WTC11 (cell line): ENCODE measurements at regions not wholly inside any gene's neighbourhood (a gene's known extent, or its start where the extent isn't known, plus 50 kb on each side); places are given as distances from the start of the nearest gene placed in this dataset.

ENCODE experiments used
- ATAC-seq: fragments of 200-7000 bp; cut with Tn5 transposase; 2 replicates; pipeline ENCODE4 v1.10.0; 2021; ENCODE audit warnings: mild to moderate bottlenecking, moderate library complexity
- CTCF ChIA-PET: fragments of 300-600 bp; sonication (Branson Sonifier 250); formaldehyde crosslinking; loops from one replicate; lab custom pipeline; 2021; ENCODE audit warnings: antibody characterized with exemption; lab: Charles Lee
- POLR2A ChIA-PET: fragments of 350-600 bp; sonication (Branson Sonifier 250); formaldehyde crosslinking; loops from one replicate; lab custom pipeline; 2021; ENCODE audit warnings: antibody characterized with exemption; lab: Charles Lee
- DNase-seq: peaks from one replicate; pipeline ENCODE4 v3.0.0; 2021; ENCODE audit warnings: low spot score
- H3K27ac Mint-ChIP-seq: 2 replicates; pipeline ENCODE4 v1.8.0; 2021; ENCODE audit warnings: mixed read lengths
- H3K27me3 Mint-ChIP-seq: 2 replicates; pipeline ENCODE4 v1.8.0; 2021; ENCODE audit warnings: low read depth, mild to moderate bottlenecking, moderate library complexity, mixed read lengths
- H3K36me3 Mint-ChIP-seq: 2 replicates; pipeline ENCODE4 v1.8.0; 2021; ENCODE audit warnings: mixed read lengths
- H3K4me1 Mint-ChIP-seq: 2 replicates; pipeline ENCODE4 v1.8.0; 2022; ENCODE audit warnings: mixed read lengths
- H3K4me3 Mint-ChIP-seq: 2 replicates; pipeline ENCODE4 v1.8.0; 2021; ENCODE audit warnings: mild to moderate bottlenecking, moderate library complexity, mixed read lengths
- H3K9me3 Mint-ChIP-seq: 2 replicates; pipeline ENCODE4 v1.8.0; 2021; ENCODE audit warnings: mixed read lengths
- AFF4 ChIP-seq: sonication (generic); formaldehyde crosslinking; IDR thresholded peaks from 2 replicates; pipeline ENCODE4 v1.8.1; 2023; ENCODE audit warnings: mild to moderate bottlenecking, missing genetic modification reagents, borderline replicate concordance
- CTCF ChIP-seq: fragments of 200-600 bp; IDR thresholded peaks from 2 replicates; pipeline ENCODE4 v1.8.0; 2022; ENCODE audit warnings: antibody characterized with exemption
- ERG ChIP-seq: fragments of 250-450 bp; sonication (Bioruptor Pico); IDR thresholded peaks from 2 replicates; pipeline ENCODE4 v1.8.0; 2021; ENCODE audit warnings: mild to moderate bottlenecking
- FOXK1 ChIP-seq: sonication (generic); formaldehyde crosslinking; IDR thresholded peaks from 2 replicates; pipeline ENCODE4 v1.8.0; 2022; ENCODE audit warnings: mild to moderate bottlenecking, moderate library complexity, missing genetic modification reagents
- FOXP4 ChIP-seq: sonication (generic); formaldehyde crosslinking; IDR thresholded peaks from 2 replicates; pipeline ENCODE4 v1.8.0; 2022; ENCODE audit warnings: mild to moderate bottlenecking, missing genetic modification reagents
- GRHL2 ChIP-seq: fragments of 250-450 bp; sonication (Bioruptor Pico); IDR thresholded peaks from 2 replicates; pipeline ENCODE4 v1.8.0; 2022; ENCODE audit warnings: mild to moderate bottlenecking, moderate library complexity; ENCODE audit not compliant: insufficient replicate concordance, severe bottlenecking
- MXD4 ChIP-seq: fragments of 250-450 bp; sonication (Bioruptor Pico); IDR thresholded peaks from 2 replicates; pipeline ENCODE4 v1.8.0; 2021; ENCODE audit warnings: mild to moderate bottlenecking, moderate library complexity, borderline replicate concordance
- MYBL2 ChIP-seq: sonication (generic); formaldehyde crosslinking; IDR thresholded peaks from 2 replicates; pipeline ENCODE4 v1.8.1; 2023; ENCODE audit warnings: mild to moderate bottlenecking, moderate library complexity, missing genetic modification reagents
- NR1H2 ChIP-seq: sonication (generic); formaldehyde crosslinking; IDR thresholded peaks from 2 replicates; pipeline ENCODE4 v1.9.0; 2021; ENCODE audit warnings: mild to moderate bottlenecking, moderate library complexity, missing genetic modification reagents
- PRRX2 ChIP-seq: fragments of 250-450 bp; sonication (Bioruptor Pico); IDR thresholded peaks from 2 replicates; pipeline ENCODE4 v1.8.0; 2021; ENCODE audit warnings: mild to moderate bottlenecking
- TEAD4 ChIP-seq: sonication (generic); formaldehyde crosslinking; IDR thresholded peaks from 2 replicates; pipeline ENCODE4 v1.8.0; 2022; ENCODE audit warnings: mild to moderate bottlenecking, missing genetic modification reagents
- ZBTB43 ChIP-seq: sonication (generic); formaldehyde crosslinking; IDR thresholded peaks from 2 replicates; pipeline ENCODE4 v1.8.1; 2023; ENCODE audit warnings: mild to moderate bottlenecking, missing genetic modification reagents
- ZMAT4 ChIP-seq: fragments of 250-450 bp; sonication (Bioruptor Pico); IDR thresholded peaks from 2 replicates; pipeline ENCODE4 v1.9.0; 2021; ENCODE audit warnings: mild to moderate bottlenecking
- ZNF121 ChIP-seq: sonication (generic); formaldehyde crosslinking; IDR thresholded peaks from 2 replicates; pipeline ENCODE4 v1.8.0; 2023; ENCODE audit warnings: missing genetic modification reagents
- ZNF317 ChIP-seq: sonication (generic); formaldehyde crosslinking; IDR thresholded peaks from 2 replicates; pipeline ENCODE4 v1.8.1; 2023; ENCODE audit warnings: low read depth, mild to moderate bottlenecking, moderate library complexity, missing genetic modification reagents, borderline replicate concordance
- ZSCAN18 ChIP-seq: fragments of 250-450 bp; sonication (Bioruptor Pico); IDR thresholded peaks from 2 replicates; pipeline ENCODE4 v2.1.2; 2022; ENCODE audit warnings: mild to moderate bottlenecking, moderate library complexity

GRCh38 chr5:100722657-100723056 lies 180.4 kb downstream of the ST8SIA4 start:
- TF ChIP-seq FOXK1 (CRISPR knock-in tag) (no peak), ZMAT4 (CRISPR knock-in tag) (no peak), PRRX2 (CRISPR knock-in tag) (no peak), ZNF121 (CRISPR knock-in tag) (no peak), TEAD4 (CRISPR knock-in tag) (no peak), GRHL2 (CRISPR knock-in tag) (no peak), NR1H2 (CRISPR knock-in tag) (no peak), CTCF (no peak), MYBL2 (CRISPR knock-in tag) (no peak), ZNF317 (CRISPR knock-in tag) (no peak), ZBTB43 (CRISPR knock-in tag) (no peak), ZSCAN18 (CRISPR knock-in tag) (no peak), MXD4 (CRISPR knock-in tag) (no peak), ERG (no peak), FOXP4 (CRISPR knock-in tag) (no peak), AFF4 (CRISPR knock-in tag) (no peak)
- peaks cover 2% of the 10 kb centered on the region; the same call in 1 of the 2 replicates for H3K27me3 Mint-ChIP-seq

More at GRCh38 chr5:100722657-100723056, 180.4 kb downstream of the ST8SIA4 start:
- DNase-seq (no peak), ATAC-seq (peak; percentile 89)
- no peak overlapping the region for H3K4me3 Mint-ChIP-seq
- ChIA-PET POLR2A (no interaction called here), CTCF (no interaction called here)
- no peaks in the 10 kb centered on the region for H3K9me3 Mint-ChIP-seq
- no peaks in the 10 kb centered on the region for H3K36me3 Mint-ChIP-seq
- H3K4me1 Mint-ChIP-seq: peaks cover 23% of the 10 kb centered on the region
- H3K27ac Mint-ChIP-seq: no peak overlapping the region
